ENCODE measurements at regions not wholly inside any gene's neighbourhood (a gene's known extent, or its start where the extent isn't known, plus 50 kb on each side); places are given as distances from the start of the nearest gene placed in this dataset.
A peak's percentile ranks its signal among the peaks of the same experiment; 100 is the strongest.

DNA sequence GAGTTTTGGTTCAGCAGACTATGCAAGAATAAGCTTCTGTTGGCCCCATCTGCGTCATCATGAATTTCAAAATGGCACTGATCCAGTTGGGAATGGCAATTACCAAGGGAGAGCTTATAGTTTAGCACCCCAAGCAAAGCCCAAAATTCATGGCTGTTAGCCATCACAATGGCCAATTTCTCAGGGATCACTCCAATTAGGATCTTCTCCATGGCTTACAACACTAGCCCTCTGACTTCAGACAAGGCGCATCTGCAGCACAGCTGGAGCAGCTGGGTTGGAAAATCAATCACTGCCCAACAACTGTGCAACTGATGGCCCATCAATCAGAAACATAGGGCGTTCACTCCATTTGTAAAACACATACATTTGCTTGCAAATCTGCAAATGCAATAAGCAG is 273.6 kb downstream of the SRBD1 start:
- no peak for DNase-seq

DNA sequence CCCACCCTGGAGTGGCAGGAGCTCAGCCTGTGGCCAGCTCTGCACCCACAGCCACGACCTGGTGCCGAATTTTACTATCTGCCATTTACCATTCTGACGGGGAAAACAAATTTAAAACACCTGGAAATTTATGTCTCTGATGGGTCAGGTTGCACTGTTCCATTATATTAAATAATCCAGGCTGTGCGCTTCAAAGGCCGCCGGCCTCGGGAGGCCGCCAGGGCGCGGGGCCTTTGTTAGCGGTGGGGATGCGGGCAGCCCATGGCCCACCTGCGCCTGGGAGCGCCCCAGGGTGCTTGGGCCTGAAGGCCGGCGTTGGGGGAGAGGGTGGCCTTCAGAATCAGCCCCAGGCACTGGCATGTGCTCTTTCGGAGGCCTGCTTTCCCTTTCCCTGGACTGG is 276.9 kb downstream of the SRBD1 start:
- no peak for DNase-seq

DNA sequence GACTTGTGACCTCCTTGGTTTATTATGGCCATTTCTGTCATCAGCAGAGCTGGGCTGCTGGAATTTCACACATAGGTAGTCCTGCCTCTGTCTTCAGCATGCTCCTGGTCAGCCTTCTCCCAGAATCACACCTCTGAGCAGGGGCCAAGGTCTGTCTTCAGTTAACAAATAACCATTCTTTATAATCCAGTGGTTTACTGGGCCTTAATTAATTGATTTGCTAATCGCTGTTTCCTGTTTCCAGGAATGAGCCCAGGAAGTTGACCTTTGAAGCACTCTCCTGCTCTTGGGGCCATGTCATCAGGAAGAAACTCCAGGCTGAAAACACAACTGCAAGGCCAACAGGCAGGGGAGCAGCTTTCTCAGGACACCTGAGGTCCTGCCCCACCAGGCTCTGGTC is 278.5 kb downstream of the SRBD1 start:
- no peak for DNase-seq

DNA sequence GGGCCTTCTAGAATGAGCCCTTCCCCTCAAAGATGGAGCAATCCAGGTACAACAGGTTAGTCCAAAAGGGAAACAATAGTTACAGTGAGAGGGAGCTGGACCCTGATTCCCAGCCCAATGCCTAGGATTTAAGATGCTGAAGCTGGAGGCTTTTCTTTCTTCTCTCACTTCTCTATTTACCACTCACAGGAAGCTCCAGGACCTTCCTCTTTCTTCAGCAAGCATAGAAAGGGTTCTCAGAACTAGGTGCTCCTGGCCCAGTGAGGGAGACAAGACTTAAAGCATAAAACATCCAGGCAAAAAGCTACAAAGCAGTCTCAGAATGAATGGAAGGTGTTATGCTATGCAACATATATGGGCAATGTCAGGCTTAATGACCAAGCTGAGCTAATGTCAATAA is 279.0 kb downstream of the SRBD1 start:
- DNase-seq, result peak; percentile 2

DNA sequence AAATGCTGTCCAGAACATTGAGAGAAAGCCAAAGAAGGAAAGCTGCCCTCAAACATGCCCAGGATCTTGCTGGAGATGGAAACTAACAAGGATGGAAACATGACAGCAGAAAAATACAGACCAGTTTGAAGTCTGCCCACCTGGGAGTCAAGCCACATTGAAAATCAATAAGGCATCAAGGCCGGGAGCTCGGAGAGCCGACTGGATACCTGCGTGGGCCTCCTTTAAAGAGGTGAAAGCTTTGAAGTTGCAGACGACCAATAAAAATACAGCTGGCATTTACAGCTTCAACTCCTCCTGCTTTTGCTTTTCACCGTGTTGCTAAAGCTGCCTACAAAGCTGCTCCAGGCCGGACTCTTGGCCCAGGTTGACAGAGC is 279.7 kb downstream of the SRBD1 start:
- no peak for DNase-seq

DNA sequence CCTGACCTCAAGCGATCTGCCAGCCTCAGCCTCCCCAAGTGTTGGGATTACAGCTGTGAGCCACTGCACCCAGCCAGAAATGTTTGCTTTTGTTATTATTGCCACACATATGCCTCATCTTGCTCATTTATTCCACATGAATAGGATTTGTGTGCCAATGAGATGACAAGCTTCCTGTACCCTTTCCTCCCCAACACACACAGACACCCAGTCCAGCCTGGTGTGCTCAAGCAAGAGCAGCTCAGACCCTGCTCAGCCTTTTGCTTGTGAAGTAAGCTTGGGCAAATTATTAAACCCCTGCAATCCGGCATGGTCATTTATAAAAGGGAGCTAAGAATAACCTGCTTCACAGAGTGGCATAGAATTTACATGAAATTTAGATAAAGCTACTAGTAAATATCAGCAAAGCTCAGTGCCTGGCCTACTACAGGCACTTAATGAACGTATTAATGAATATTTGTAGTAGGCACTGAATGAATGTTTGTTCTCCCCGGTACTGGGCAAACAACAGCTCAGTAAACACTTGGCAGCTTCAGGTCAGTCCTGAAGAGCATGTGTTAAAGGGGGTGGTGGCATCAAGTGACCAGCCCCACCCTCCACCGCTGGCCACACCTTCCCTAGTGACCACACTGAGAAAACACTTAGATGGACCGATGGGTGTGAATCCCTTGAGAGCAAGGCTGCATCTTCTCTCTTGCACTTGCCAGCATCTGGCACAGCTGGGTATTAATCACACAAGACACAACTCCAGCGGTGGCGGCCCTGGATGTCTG is 280.2 kb downstream of the SRBD1 start:
- no peak for DNase-seq

DNA sequence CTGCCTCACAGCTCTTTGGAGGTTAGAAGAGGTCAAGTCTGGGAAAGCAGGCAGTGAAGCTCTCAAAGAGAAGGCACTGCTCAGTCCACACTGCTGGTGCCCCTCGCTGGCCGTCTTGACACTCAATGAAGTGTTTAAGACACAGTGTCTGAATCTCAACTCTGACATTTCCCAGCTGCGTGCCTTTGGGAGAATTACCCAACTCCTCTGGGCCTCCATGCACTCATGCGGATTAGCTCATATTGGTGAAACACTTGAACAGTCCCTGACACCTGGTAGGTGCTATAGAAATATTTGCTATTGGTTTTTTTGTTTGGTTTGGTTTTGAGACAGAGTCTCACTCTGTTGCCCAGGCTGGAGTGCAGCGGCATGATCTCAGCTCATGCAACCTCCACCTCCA is 281.0 kb downstream of the SRBD1 start:
- DNase-seq, result no peak

DNA sequence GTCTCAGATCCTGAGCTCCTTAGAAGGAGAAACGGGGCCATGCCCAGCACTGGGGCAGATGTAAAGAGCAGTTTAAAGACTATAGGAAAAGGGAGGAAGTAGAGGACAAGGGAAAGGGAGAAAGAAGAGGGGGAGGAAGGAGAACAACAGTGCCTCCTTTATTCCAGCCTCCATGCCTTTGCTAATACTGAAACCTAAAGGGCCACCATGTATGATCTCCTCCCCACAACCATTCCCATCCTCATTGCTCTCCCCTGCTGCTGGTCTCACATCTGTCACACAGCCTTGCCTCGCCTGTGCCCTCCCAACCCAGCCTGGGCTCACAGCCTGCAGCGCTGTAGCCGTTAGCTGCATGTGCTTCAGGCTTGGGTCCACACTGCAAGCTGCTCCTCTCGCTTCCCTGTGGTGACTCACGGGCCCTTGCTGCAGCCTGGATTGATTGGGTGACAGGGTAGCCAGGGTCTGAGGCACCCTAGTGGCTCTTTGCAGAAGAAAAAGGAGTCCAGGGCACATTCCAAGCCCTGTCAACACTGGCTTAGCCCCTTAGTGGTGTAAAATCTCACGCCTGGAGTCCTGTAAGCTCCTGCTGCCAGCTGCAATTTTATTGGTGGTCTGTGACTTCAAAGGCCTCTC is 281.9 kb downstream of the SRBD1 start:
- DNase-seq, result peak; percentile 3

DNA sequence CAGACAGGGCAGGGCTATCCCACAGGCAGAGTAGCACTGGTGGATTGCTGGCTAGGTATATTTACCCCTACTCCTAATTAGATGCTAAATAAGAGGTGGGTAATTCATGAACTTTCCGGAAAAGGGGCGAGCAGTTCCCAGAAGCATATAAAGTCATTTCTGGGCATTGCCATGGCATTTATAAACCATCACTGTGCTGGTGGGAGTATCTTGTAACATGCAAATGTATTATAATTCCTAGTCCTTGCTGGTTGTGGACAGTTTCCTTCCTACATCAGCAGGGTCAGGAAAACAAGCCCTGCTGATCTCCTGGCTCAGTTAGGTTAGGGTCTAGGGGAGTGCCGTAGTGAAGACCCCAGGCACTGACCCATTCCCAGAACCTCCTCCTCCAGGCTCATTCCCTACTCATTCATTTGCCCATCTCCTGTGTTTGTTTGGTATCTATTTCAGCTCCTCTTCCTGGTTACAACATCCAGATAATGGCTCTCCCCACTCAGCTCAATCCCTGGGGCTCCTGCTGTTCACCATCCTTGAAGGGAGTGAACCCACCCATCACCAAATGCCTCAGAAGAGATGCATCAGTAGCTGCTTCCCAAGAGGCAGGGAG is 282.7 kb downstream of the SRBD1 start:
- no peak for DNase-seq

DNA sequence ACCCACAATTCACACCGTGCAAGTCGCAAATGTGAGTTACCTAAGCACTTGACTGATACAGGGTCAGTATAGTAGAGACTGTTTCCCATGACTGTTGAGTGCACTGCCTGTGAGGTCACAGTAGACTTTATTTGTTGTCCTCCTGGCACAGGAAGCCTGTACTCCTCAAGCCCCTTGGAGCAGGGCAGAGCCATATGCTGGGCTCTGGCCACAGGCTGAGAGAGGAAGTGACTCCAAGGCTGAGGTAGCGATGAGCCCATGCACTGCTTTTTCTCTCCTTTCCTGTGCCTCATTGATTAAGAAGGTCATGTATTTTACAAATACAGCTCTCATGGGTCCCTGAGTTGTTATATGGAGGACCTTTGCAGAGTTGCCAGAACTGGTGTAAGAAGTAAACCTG is 287.7 kb downstream of the SRBD1 start:
- no peak for DNase-seq

DNA sequence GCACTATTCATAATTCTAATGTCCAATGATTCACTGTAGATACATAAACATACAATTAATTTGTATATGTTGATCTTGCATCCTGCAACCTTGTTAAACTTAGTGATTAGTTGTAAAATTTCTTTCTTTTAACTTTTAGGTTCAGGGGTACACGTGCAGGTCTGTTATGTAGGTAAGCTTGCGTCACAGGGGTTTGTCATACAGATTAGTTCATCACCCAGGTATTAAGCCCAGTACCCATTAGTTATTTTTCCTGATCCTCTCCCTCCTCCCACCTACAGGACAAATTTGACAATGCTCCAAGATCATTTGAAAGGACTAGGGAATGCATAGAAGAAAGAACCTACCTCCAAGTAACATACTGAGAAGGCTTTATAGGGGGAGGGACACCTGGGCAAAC is 290.1 kb downstream of the SRBD1 start:
- no peak for DNase-seq

DNA sequence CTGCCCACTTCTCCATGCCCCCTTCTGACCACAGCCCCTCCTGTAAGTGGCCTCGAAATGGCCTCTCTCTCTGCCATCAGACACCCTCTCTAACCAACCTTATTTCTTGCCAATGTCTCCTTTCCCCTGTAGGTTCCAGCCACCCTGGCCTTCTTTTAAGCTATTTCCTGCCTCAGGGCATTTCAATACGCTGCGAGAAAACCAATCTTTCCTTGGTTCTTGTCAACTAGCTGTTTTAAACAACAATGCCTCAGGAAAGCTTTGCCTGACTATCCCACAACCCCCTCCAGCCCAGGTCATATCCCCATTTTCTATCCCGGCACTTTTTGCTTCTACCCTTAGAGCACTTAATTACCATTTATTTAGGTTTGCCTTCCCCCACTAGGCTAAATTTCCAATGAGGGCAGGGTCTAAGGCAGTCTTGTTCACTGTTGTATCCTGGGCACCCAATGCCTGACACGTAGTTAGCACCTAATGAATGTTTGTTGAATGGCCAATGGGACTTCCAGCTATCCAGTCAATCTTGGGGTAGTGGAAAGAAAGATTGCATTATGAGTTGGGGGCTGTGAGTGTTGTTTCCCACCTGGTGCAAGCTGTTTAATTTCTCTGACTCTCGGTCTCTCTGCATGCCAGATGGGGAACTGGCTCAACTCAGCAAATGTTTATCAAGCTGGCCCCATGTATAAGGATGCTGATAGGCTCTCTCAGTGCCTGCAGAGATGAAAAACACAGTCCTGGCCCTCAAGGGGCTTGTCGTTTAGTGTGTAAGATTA is 291.2 kb downstream of the SRBD1 start:
- no peak for DNase-seq

DNA sequence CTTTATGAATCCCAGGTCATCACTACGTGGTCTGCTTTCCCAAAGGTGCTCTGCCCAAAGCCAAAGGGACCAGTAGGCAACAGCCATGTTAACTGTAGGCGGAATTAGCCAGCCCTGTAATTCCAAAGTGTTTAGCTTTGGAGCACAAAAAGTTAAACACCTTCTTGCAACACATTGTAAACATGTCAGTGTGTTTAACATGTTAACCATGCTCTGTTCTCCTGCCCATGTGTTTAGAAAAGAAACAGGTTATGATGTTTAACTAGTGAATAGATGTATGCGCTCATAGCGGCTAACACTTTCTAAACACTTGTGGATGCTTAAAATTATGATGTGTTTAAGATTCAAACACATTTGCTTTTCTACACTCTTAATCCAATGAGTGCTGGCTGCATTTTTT is 292.4 kb downstream of the SRBD1 start:
- DNase-seq, result no peak

DNA sequence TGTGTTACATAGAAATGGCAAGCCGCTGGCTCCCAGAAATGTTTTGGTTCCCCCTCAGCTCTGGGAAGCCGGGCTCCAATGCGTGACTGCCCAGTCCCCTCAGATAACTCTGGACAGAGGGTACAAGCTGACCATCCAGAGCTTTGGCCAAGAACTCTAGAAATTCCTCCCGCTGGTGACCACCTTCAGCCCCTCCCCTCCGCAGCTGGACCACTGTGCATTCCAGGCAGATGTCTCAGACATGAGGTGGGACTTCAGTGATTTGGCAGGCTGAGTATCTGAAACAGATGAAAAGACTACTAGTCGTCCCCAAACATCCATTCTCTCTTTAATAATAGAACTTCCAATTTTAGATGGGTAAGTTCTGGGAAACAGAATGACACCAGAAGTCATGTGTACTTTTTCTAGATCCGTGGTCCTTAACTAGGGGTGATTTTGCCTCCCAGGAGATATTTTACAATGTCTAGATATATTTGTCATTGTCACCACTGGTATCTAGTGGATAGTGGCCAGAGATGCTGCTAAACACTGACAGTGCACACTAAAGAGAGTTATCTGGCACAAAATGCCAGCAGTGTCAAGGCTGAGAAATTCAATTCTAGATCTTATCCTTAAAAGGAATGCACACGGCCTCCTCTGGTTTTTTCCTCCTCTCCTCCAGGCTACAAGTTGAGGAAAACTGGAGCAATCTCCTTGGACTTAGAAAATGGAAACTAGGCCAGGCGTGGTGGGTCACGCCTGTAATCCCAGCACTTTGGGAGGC is 294.3 kb downstream of the SRBD1 start:
- DNase-seq, result no peak

DNA sequence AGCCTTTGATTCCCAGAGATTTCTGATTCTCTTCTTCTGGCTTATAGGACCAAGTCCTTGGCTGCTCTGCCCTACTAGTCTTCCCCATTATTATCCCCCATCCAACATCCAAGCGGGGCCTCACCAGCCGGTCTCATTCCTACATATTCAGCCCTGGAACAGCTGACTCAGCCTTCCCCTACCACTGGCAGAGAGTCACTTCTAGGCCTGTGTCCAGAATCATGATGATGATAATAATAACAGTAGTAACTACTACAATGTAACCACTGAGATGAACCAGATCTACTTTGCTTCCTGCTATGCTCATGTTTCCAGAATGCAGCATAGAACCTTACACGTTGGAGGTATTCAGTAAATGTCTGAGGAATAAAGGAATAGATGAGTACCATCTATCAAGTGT is 295.2 kb downstream of the SRBD1 start:
- no peak for DNase-seq

DNA sequence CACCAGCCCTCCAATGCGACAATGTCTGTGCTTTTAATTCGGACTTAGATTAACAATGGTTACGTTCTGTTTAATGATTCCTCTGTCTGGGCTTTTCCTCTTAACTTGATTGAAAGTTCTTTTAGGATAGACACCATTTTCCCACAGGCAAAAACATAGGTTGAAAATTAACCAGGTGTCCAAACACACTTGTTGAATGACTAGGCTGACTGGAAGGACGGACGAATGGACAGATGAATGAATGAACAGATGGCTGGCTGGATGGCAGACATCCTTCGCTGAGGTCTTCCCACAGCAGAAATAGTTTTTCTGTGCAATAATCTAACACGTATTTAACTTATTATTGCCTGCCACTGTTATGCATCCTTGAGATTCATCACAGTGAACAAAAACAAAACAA is 298.8 kb downstream of the SRBD1 start:
- no peak for DNase-seq

DNA sequence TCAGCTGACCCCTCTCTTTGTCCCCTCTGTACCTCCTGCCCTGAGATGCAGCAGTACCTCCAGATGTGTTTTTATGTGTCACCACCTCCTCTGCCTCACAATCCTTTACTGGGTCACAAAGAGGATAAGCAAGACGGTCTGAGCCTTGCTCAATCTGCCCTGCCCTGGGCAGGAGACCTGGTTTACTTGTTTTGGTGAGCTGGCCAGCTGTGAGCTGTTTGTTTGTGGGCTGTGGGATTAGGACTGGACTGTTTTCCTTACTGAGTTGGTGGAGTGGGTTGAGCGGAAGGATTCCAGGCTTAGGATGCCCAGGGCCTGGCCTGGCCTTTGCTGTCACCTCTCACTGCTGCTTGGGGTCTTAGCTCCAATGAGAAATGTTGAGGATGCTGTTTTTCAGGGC is 299.5 kb downstream of the SRBD1 start:
- no peak for DNase-seq

DNA sequence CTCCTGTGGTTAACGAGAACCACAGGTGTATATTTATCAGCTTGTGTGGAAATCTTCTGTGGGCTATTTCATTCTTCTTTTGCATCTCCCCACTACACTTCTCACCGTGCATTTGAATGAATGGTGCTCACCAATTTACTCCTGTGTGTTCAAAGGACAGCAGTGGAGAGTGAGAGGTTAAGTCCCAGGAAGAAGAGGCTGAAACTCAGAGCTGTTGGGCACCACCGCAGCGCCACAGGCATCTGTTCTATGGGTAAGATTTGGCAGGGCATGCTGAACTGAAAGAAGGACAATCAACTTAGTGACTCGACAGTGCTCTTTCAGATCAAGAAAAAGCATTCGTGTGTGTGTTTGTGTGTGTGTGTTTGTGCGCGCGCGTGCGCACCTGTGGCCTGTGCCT is 297.9 kb upstream of the SIX2 start:
- no peak for DNase-seq

DNA sequence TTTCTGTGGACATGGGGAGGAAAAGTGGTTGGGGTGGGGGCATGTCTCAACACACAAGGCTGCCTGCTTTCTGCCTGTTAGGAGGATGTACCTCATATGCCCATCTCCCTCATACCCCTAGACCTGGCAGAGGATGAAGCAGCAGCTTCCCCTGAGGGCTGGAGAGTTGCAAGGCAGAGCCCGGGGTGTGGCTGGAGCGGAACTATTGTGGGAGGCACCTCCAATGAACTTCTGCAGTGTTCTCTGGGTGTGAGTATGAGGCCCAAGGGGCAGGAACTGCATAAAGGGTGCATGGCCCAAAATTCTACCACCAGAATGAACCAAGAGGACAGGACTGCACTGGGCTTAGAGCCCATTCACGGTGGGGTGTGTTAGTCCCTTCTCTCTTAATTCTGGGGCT is 296.3 kb upstream of the SIX2 start:
- DNase-seq, result no peak

DNA sequence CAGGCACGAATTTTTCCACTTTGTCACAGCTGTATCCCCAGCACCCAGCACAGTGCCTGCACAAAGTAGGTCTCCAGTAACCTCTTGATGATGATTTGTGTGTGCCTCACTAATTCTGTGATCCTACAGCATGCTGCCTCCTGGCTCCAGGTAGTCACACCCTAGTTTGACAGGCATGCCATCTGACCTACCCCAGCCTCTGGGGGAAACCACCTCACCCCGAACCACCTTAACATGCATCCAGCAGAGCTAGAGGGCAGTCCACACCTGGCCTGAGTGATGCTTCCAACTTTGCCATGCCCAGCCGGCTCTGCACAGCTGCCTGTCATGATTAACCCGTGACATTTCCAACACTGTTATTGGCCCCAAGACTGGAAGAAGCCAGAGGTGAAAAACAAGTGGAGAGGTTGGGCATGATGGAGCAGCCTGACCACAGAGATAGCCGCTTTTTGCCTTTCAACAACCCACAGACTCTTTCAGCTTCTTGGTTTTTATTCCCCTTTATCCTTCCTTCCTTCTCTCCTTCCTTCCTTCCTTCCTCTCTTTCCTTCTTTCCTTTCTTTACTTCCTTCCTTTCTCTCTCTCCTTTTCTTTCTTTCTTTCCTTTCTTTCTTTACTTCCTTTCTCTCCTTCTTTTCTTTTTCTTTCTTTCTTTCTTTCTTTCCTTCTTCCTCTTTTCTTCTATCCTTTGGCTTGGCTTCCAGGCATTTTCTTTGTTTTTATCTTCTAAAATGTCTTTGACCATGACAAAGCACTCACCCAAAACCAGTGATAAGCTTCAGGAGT is 294.4 kb upstream of the SIX2 start:
- no peak for DNase-seq

DNA sequence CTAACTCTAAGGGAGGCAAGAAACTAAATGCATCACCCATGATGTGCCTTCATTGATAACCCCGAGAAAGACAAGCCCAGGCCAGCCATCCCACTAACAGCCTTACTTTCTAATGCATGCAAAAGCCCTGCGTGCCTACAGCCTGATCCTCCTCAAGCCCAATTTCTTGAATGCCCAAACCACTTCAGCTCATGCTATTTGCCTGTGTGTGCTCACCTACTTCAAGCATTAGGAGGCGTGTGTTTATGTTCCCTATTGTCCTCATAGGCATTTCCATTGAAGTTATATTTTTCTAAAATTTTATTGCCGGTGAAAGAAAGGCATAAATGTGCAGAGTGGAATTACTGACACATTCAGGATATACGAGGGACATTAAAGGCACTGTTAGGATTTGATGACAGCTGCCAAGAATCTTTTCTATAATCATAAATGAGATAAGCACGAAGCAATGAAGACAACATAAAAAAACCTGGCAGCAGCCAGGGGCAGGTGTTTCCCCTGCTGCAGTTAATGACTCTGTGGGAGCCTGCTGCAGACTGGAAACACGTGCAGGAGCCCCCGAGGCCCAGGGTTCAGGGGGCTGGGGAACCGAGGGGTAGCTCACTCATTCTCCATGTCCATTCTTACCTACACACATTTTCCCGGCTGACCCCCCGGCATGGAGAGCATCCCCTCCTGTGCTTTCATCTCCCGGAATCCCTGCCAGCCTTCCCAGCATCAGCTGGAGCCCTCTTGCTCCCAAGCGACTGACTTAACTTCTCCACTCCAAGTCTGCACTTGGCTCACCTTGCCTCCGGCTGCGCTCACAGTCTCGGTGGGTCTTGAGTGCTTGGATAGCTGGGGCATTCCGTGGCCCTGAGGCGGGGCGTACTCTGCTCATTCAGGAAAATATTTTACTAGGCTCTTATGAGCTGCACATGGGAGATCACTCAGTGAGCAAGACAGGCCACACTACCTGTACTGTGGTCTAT is 292.3 kb upstream of the SIX2 start:
- DNase-seq, result no peak
